Activated B cell treated with CpG ODN at 0.5 μM for 24 hours (primary cell): ENCODE measurements at regions not wholly inside any gene's neighbourhood (a gene's known extent, or its start where the extent isn't known, plus 50 kb on each side); places are given as distances from the start of the nearest gene placed in this dataset.

Source experiments
- ATAC-seq: fragments of 200-7000 bp; cut with Tn5 transposase; one replicate; pipeline ENCODE4 v1.10.0; 2021; ENCODE audit warnings: low read depth, mild to moderate bottlenecking, moderate library complexity
- CTCF ChIA-PET: fragments of 350-600 bp; sonication (Branson Sonifier 250); formaldehyde crosslinking; loops from one replicate; lab custom pipeline; 2021; ENCODE audit warnings: antibody characterized with exemption; lab: Charles Lee
- POLR2A ChIA-PET: fragments of 350-600 bp; sonication (Branson Sonifier 250); formaldehyde crosslinking; loops from one replicate; lab custom pipeline; 2021; ENCODE audit warnings: antibody characterized with exemption; lab: Charles Lee
- DNase-seq: peaks from one replicate; pipeline ENCODE4 v3.0.0; 2022
- H3K27ac Mint-ChIP-seq: one replicate; pipeline ENCODE4 v1.8.0; 2020; ENCODE audit warnings: mixed read lengths
- H3K27me3 Mint-ChIP-seq: one replicate; pipeline ENCODE4 v1.8.0; 2021; ENCODE audit warnings: mixed read lengths
- H3K36me3 Mint-ChIP-seq: one replicate; pipeline ENCODE4 v1.8.0; 2021; ENCODE audit warnings: low read depth, mixed read lengths
- H3K4me1 Mint-ChIP-seq: one replicate; pipeline ENCODE4 v1.8.0; 2021; ENCODE audit warnings: mixed read lengths
- H3K4me3 Mint-ChIP-seq: one replicate; pipeline ENCODE4 v1.8.0; 2020; ENCODE audit warnings: mild to moderate bottlenecking, mixed read lengths
- H3K9me3 Mint-ChIP-seq: one replicate; pipeline ENCODE4 v1.8.0; 2020; ENCODE audit warnings: mixed read lengths
- CTCF ChIP-seq: fragments of 200-600 bp; IDR thresholded peaks from one replicate; pipeline ENCODE4 v1.8.0; 2022; ENCODE audit warnings: antibody characterized with exemption, mild to moderate bottlenecking
- intact Hi-C: fragments of 100-400 bp; cut with micrococcal nuclease; formaldehyde crosslinking; loops from one replicate; pipeline ENCODE4 v1.15.1; 2024

DNA sequence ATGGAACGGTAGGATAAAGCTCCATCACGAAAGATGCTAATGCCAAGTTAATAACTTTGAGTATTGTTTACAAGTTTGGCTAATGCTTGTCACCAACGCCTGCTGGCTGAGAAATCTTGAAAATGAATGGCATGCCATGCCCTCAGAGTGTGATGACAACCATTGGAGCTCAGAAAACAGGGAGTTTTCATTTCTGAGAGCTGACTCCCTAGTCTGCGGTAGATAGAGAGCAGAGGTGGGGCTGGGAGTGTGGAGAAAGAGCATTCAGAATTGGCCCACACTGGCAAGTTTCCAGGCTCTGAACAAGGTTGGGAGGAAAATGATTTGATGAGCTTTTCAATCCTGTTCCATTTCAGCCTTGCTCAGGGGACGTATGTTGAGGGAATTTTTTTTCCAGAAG lies 183.9 kb downstream of the CPEB2 start:
- CTCF ChIA-PET, result no interaction called here
- DNase-seq (no peak), ATAC-seq (no peak)
- no peak overlapping the region for H3K27ac Mint-ChIP-seq
- TF ChIP-seq CTCF, result no peak
- intact Hi-C loops, result no loop called here
- POLR2A ChIA-PET, result no interaction called here
- H3K27me3 Mint-ChIP-seq, result no peaks in the 10 kb centered on the region
- H3K4me3 Mint-ChIP-seq, result no peak overlapping the region
- no peaks in the 10 kb centered on the region for H3K9me3 Mint-ChIP-seq
- H3K36me3 Mint-ChIP-seq, result no peaks in the 10 kb centered on the region
- peaks cover 10% of the 10 kb centered on the region for H3K4me1 Mint-ChIP-seq

- no peak for DNase-seq
- Mint-ChIP-seq H3K4me1 (peaks cover 10% of the 10 kb centered on the region), H3K27ac (no peak overlapping the region), H3K36me3 (no peaks in the 10 kb centered on the region), H3K27me3 (no peaks in the 10 kb centered on the region), H3K4me3 (no peak overlapping the region), H3K9me3 (no peaks in the 10 kb centered on the region)
- TF ChIP-seq CTCF, result no peak
- intact Hi-C loops, result no loop called here
- ATAC-seq, result no peak
- ChIA-PET CTCF (no interaction called here), POLR2A (no interaction called here)
These were observed 184.5 kb downstream of the CPEB2 start for GRCh38 chr4:15186806-15187205.

- ChIA-PET POLR2A (no interaction called here), CTCF (no interaction called here)
- no peaks in the 10 kb centered on the region for H3K36me3 Mint-ChIP-seq
- peaks cover 10% of the 10 kb centered on the region for H3K4me1 Mint-ChIP-seq
- H3K27ac Mint-ChIP-seq, result no peak overlapping the region
- no peak overlapping the region for H3K4me3 Mint-ChIP-seq
- DNase-seq, result no peak
- intact Hi-C loops, result no loop called here
- no peak for ATAC-seq
- no peak for TF ChIP-seq CTCF
- no peaks in the 10 kb centered on the region for H3K27me3 Mint-ChIP-seq
- H3K9me3 Mint-ChIP-seq, result no peaks in the 10 kb centered on the region
These were observed 186.6 kb downstream of the CPEB2 start for GRCh38 chr4:15188605-15189539.

DNA sequence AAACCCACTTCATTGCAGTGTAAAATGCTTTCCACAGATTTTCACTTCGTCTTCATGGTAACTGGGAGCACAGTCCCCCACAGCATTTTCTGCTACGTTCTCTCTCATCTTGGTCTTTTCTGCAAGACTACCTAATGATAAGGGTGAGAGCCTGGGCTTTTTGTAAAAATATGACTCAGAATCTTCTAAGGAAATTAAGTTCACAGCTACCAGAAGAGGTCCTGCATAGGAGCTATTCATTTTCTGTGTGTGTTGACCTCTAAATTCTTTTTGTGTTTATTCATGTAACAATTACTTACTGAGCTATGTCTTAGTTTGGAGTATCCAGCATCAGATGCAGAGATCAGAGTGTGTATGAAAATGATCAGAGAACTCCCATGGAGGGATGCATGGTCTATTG lies 192.2 kb downstream of the CPEB2 start:
- ChIA-PET POLR2A (no interaction called here), CTCF (no interaction called here)
- H3K27ac Mint-ChIP-seq, result no peak overlapping the region
- ATAC-seq (no peak), DNase-seq (no peak)
- H3K27me3 Mint-ChIP-seq, result no peaks in the 10 kb centered on the region
- H3K36me3 Mint-ChIP-seq, result no peaks in the 10 kb centered on the region
- H3K4me1 Mint-ChIP-seq, result no peaks in the 10 kb centered on the region
- no peak for TF ChIP-seq CTCF
- H3K9me3 Mint-ChIP-seq, result no peaks in the 10 kb centered on the region
- H3K4me3 Mint-ChIP-seq, result no peak overlapping the region
- intact Hi-C loops, result loop anchor here (10.0 kb wide), 1 partner anchor 1540 kb away; no protein-coding TSS in a partner anchor

DNA sequence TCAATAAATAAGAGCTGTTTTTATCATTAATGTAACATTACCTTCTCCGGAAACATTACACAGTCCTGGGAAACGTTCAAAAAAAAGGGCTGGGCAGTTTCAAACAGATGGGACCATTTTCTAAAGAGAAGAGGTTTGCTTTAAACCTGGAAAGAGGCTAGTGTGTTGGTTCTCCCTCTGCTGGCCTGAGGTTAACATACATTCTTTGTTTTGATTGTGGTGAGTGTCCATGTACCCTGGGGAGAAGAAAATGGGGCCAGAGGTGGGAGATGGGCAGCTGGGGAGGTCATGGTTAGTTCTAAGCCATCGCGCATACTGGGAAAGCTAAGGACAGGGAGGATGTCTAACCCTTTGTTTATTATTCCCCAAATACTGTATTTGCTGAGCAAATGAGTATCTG lies 194.7 kb downstream of the CPEB2 start:
- H3K27ac Mint-ChIP-seq, result no peak overlapping the region
- intact Hi-C loops, result loop anchor here (10.0 kb wide), 1 partner anchor 1542 kb away; no protein-coding TSS in a partner anchor
- CTCF ChIA-PET, result no interaction called here

More for the DNA sequence above, 194.7 kb downstream of the CPEB2 start:
- no peaks in the 10 kb centered on the region for H3K4me1 Mint-ChIP-seq
- no peak overlapping the region for H3K4me3 Mint-ChIP-seq
- no peak for TF ChIP-seq CTCF
- H3K9me3 Mint-ChIP-seq, result no peaks in the 10 kb centered on the region
- DNase-seq (no peak), ATAC-seq (no peak)
- POLR2A ChIA-PET, result no interaction called here
- no peaks in the 10 kb centered on the region for H3K36me3 Mint-ChIP-seq
- no peaks in the 10 kb centered on the region for H3K27me3 Mint-ChIP-seq
